Esophagus squamous epithelium (tissue), 4 donors: ENCODE measurements at regions not wholly inside any gene's neighbourhood (a gene's known extent, or its start where the extent isn't known, plus 50 kb on each side); places are given as distances from the start of the nearest gene placed in this dataset.

ENCODE experiments used
- CTCF ChIP-seq, 6 experiments: fragments of 450-650 bp in 4 of 6; fragments of 200-600 bp in 2 of 6; sonication (generic) in 2 of 6; IDR thresholded peaks; one replicate each; pipeline ENCODE4 v1.5.1; 2016 to 2019; ENCODE audit warnings: antibody characterized with exemption in 6 of 6, mild to moderate bottlenecking in 4 of 6, moderate library complexity in 4 of 6
- POLR2A ChIP-seq, 4 donors: fragments of 450-650 bp; IDR thresholded peaks; one replicate each; pipeline ENCODE4 v1.6.1; 2017; ENCODE audit warnings: antibody characterized with exemption in 4 of 4, mild to moderate bottlenecking in 4 of 4, moderate library complexity in 3 of 4

DNA sequence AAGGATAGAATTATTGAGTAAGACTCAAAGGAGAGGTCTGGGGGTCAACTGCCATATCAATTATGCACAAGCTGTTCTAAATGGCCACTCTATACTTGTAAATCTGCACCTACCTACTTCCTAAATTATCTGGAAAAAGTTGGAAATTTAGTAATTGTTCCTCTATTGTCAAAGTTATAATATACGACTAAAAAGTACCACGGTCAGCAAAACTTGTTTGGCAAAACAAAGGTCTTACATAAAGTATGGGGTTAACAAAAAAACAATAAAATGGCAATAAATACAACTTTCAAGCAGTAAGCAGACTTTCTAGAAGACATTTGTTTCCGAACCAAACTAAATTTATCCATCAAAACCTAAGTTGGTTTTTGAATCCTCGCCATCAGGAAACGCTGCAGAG is 309.7 kb downstream of the FRK start:
- TF ChIP-seq CTCF (IDR thresholded peaks at IDR 0.05) (no peak), POLR2A (IDR thresholded peaks at IDR 0.05) (no peak)
